ENCODE measurements at regions not wholly inside any gene's neighbourhood (a gene's known extent, or its start where the extent isn't known, plus 50 kb on each side); places are given as distances from the start of the nearest gene placed in this dataset.

DNA sequence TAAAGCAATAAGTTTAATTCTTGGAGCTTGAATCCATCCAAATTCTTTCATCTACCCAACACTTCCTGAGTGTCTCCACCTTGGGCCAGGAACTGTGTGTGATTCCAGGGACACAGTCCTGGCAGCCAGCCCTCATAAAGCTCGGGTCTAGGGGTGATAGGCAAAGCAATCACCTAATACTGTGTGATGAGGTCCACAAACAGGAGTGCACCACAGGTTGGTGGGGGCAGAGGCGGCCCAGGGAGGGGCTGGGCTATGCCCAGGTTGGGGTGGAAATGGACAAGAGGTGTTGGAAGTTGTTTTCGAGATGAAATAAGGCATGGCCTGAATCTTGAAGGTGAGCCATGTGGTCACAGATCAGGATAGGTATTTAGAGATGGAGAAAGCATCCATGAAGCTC is 133.9 kb upstream of the PTCH1 start:
- TF ChIP-seq EZH2 (IDR thresholded peaks at IDR 0.05; ENCODE audit: low read length, unreplicated experiment) = no peak
- TF ChIP-seq, protein P1, sequence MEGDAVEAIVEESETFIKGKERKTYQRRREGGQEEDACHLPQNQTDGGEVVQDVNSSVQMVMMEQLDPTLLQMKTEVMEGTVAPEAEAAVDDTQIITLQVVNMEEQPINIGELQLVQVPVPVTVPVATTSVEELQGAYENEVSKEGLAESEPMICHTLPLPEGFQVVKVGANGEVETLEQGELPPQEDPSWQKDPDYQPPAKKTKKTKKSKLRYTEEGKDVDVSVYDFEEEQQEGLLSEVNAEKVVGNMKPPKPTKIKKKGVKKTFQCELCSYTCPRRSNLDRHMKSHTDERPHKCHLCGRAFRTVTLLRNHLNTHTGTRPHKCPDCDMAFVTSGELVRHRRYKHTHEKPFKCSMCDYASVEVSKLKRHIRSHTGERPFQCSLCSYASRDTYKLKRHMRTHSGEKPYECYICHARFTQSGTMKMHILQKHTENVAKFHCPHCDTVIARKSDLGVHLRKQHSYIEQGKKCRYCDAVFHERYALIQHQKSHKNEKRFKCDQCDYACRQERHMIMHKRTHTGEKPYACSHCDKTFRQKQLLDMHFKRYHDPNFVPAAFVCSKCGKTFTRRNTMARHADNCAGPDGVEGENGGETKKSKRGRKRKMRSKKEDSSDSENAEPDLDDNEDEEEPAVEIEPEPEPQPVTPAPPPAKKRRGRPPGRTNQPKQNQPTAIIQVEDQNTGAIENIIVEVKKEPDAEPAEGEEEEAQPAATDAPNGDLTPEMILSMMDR (conservative IDR thresholded peaks at IDR 0.05; ENCODE audit: low read depth, low read length) = no peak

All from PC-3 (cell line).